CD4-positive, alpha-beta T cell treated with Interleukin-10 for 1 hour (primary cell): ENCODE measurements at regions not wholly inside any gene's neighbourhood (a gene's known extent, or its start where the extent isn't known, plus 50 kb on each side); places are given as distances from the start of the nearest gene placed in this dataset.
"Not testable (repeated sequence)": the region's sequence is repeated elsewhere in the genome, so short reads cannot be mapped to it uniquely, and the experiment has no call there.

Experiments used
- DNase-seq: peaks from one replicate; pipeline ENCODE4 v3.0.0-alpha.2; 2020

DNA sequence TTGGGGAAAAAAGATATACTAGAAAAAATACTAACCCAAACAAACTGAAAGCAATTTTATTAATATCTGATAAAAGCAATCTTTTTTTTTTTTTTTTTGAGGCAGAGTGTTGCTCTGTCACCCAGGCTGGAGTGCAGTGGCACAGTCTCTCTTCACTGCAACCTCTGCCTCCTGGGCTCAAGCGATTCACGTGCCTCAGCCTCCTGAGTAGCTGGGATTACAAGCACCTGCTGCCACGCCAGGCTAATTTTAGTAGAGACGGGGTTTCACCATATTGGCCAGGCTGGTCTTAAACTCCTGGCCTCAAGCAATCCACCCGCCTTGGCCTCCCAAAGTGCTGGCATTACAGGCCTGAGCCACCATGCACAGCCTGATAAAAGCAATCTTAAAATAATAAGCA, 467.5 kb upstream of the TNC start:
- DNase-seq: not testable (repeated sequence)

GRCh38 chr9:115587310-115587709, 469.4 kb upstream of the TNC start:
- no peak for DNase-seq

DNA sequence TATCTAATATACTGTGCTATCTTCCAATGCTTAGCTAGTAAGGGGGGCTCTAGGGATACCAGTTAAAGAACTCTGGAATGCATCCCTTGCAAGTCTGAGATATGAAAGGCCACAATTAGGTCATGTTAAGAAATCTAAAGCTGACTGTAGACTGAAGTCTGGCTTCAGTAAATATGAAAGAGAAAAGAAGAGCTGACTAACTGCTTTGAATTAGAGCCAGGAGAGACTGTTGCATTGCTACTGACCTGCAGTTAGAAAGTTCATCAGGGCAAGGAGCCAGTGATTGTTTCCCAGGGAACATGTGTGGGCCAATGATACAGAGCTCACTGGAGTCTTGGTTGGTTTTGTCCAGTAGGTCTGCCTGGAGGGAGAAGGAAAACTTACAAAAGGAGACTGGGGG, 472.1 kb upstream of the TNC start:
- DNase-seq: no peak

- DNase-seq: no peak
Measured at GRCh38 chr9:115591584-115591984, 473.6 kb upstream of the TNC start.

GRCh38 chr9:115593587-115594091, 475.7 kb upstream of the TNC start:
- DNase-seq: peak; percentile 16

DNA sequence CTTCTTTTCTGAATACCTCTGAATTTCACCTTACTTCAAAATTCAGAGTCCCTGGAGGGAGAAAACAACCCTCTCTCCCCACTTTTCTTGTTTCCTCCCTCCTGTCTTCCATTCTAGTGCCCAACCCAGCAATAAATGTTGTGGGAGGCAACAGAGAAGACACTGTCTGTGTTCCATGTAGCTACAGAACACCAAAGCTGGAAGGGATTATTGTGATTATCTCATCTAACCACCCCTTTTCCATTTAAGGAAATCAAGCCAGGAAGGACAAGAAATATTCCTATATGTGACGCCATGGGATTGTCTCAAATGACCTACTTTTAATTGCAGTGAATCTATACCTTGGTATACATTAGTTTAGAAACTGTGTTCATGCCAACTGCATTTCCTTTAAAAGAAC, 476.6 kb upstream of the TNC start:
- no peak for DNase-seq

DNA sequence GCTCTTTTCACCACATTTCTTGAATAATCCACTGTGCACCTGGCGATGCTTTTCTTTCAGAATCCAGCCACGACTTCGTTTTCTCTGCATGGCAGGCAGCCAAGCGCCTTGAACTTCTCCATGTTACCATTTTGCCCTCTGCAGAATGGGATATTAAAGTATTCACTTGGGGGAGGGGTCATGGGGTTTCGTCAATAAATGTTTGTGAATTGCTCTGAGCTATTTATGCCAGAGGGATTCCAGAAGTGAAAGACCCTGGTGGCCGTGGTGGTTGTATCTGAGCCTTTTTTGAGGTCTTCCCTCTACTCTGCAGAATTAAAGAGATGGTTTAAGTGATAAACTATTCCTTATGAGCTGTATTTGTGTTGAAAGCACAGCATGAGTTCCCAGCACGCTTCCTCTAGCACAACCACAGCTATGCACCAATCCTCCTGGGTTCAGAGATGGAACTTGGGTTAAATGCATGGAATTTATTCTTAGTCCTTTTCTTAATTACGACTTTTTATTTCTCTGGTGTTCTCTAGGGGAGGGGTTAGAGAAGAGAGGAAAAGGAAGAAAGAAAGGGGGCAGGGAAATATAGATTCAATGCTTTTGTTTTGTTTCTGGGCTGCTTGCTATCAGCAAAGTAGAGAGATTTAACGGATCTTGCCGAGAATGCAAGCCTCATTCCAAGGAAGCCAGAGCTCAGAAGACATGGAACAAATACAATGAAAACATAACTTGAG, 478.2 kb upstream of the TNC start:
- DNase-seq: no peak

DNA sequence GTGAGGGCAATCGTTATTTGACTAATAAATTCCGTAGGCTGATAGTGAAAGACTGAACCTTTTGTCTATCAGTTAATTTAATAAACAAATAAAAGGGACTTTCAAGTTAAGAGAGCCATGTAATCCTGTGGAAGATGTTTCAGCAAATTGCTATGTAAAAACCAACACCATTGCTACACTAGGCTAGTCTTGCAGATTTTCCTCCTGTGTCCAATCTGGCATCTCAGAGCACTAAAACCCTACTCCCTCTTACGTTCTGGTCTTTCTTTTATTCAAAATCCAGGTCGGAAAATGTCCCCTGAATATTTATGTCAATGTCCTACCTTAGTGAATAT, 478.8 kb upstream of the TNC start:
- no peak for DNase-seq

DNA sequence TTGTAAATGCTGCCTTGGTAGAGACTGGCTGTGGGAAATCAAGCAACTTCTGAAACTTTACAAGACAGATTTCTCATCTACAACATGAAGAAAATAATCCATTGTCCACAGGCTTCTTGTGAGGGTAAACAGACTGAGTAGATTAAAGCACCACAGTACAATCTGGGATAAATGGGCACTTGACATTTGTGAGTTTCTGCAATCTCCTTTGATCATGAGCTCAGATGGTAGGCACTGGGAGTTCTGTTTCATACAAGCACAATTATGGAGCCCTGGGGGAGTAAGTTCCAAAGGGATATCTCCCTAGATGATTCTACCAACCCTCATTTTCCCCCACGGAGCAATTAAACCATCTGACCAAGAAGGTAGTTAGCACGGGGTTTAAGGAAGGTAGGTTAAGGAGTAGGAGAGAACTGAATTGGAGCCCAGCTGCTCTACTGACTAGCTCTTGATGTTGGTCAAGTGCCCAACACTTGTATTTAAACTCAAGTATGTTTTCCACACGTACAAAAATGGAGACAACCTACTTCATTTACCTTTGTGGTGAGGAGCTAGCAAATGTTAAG, 479.5 kb upstream of the TNC start:
- no peak for DNase-seq

DNA sequence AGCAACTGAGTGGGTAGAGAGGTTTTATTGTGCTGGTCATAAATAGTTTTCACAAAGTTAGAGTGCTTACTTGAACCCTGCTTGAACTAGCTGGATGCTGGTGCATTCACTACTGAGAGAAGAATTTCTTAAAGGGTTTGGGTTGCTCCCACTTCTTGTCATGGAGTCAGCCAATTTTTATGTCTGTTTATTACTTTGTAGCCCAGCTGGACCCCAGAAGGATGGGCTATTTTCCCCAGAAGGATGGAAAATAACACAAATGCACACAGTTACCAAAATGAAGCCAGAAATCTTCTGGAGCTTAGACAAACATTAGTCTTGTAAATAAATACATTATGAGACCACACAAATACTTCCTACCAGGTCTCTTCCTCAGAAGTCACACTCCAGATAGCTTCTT, 480.8 kb upstream of the TNC start:
- no peak for DNase-seq

GRCh38 chr9:115599898-115600297, 481.9 kb upstream of the TNC start:
- DNase-seq: no peak

GRCh38 chr9:115601434-115601833, 483.5 kb upstream of the TNC start:
- no peak for DNase-seq

GRCh38 chr9:115604831-115605483, 487.0 kb upstream of the TNC start:
- DNase-seq: no peak

DNA sequence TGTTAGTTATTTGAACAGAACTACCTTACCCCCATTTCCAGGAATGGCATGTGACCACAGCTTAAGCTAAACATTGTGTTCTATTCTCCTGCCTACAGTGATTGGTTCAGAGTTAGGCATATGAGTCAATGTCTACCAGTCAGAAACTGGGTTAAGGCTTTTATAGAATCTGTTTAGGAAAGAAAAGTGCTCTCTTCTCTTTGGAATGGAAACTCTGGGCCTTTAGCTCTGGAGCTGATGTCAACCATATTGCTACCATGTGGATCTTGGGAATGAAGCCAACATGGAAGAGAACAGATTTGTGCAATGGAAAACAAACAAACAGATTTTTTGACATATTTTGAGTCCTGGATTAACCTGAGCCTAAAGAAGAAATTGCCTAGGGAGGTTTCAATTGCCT, 488.9 kb upstream of the TNC start:
- no peak for DNase-seq

DNA sequence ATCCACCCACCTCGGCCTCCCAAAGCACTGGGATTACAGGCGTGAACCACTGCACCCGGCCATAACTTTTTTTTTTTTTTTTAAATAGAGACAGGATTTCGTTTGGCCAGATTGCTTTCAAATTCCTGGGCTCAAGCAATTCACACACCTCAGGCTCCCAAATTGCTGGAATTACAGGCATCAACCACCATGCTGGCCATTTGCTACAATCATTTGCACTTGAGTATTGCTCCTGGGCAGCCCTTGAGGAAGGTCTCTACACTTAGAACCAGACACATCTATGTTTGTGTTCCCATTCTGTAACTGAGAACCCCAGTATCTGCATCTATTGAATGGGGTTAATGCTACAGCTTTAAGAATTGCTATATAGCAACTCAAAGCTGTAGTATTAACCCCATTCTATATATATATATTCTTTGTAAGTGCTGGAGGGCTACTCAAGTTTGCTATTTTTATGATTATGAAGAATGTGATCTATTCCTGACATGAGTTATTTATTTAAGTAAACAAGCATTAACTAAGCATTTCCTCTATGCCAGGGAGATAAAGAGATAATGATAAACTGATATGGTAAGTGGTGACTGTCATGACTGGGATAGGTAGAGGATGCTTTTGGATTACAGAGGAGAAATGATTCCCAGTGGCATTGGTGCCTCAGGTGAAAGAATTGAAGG, 496.5 kb upstream of the TNC start:
- no peak for DNase-seq

GRCh38 chr9:115615000-115615401, 497.0 kb upstream of the TNC start:
- DNase-seq: no peak

- no peak for DNase-seq
Measured at GRCh38 chr9:115615821-115616665, 498.1 kb upstream of the TNC start.

DNA sequence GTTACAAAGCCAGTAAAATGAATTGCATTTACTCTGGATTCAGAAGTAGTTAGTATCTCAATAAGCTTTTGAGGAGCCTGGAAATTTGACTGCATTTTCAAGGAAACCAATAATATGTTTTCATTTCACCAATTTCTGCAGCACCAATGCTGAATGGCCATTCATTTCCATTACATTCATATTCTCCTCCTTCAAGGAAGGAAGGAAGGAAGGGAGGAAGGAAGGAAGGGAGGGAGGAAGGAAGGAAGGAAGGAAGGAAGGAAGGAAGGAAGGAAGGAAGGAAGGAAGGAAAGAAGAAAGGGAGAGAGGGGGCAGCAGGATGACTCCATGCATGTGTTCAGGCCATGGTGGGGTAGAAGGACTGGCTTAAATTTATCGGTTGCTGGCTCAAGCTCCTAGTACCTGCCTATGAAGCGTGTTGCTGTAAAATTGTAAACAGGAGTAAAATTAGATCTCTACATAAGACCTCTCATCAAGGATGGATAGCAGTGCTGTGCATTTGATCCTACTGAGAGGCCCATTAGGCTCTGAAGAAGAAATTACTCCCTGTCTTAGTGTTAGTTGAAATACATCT, 498.8 kb upstream of the TNC start:
- no peak for DNase-seq

GRCh38 chr9:115625251-115625650, 507.3 kb upstream of the TNC start:
- DNase-seq: no peak

DNA sequence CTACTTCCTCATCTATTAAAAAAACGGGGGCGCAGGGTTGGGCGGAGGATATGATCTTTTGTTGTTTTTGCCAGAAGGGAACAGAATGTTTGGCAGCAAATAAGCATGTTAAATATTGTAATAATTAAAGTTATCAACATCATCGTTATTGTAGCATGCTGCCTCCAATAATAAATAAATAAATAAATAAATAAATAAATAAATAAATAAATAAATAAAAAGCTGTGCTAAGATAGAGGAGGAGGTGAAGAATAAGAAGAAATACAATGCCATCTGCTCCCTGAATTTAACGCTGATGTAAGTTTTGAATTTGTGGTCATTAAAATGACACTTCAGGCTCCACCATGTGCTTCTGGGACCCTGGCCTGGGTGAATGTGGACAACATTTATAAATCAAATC, 508.0 kb upstream of the TNC start:
- DNase-seq: no peak

GRCh38 chr9:115627511-115627910, 509.6 kb upstream of the TNC start:
- no peak for DNase-seq

DNA sequence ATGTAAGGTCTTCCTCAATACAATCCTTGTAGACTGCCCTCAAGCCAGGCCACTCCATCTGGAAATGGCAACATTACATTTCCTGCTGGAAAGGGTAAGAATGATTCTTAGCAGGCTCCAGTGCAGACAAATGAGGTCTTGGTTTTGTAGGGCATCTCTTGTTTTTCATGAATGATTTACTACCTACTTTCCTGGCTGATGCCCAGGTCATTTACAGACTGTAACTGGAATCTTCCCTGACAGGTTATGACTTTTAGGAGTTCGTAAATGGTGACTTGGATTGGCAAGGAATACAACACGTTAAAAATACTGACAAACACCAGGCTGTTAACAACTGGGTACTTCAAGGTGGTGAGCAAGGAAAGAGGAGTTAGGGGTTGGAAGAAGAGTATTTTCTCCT, 510.5 kb upstream of the TNC start:
- no peak for DNase-seq
